DOHH2 (cell line): ENCODE measurements at regions not wholly inside any gene's neighbourhood (a gene's known extent, or its start where the extent isn't known, plus 50 kb on each side); places are given as distances from the start of the nearest gene placed in this dataset.

Experiments
- H3F3A ChIP-seq: fragments of 200-600 bp; sonication (generic), shearing (Covaris generic); 2 replicates; pipeline ENCODE4 v1.6.0; 2016; ENCODE audit warnings: antibody characterized with exemption, mild to moderate bottlenecking; ENCODE audit not compliant: control insufficient read depth, insufficient read depth
- H3K27ac ChIP-seq: fragments of 200-600 bp; sonication (generic); 2 replicates; pipeline ENCODE4 v1.5.1; 2014; ENCODE audit warnings: low read depth, mild to moderate bottlenecking, low read length, moderate library complexity
- H3K27me3 ChIP-seq: fragments of 200-600 bp; sonication (generic); 2 replicates; pipeline ENCODE4 v1.6.1; 2014; ENCODE audit warnings: mild to moderate bottlenecking, low read length, mixed read lengths; ENCODE audit not compliant: control insufficient read depth
- H3K36me3 ChIP-seq: fragments of 200-600 bp; sonication (generic); 2 replicates; pipeline ENCODE4 v1.6.1; 2014; ENCODE audit warnings: mild to moderate bottlenecking, low read length, moderate library complexity, mixed read lengths; ENCODE audit not compliant: control insufficient read depth
- H3K4me1 ChIP-seq: fragments of 200-600 bp; sonication (generic); 2 replicates; pipeline ENCODE4 v1.6.1; 2014; ENCODE audit warnings: mild to moderate bottlenecking, low read length, mixed read lengths; ENCODE audit not compliant: control insufficient read depth
- H3K4me2 ChIP-seq: fragments of 200-600 bp; sonication (generic); 2 replicates; pipeline ENCODE4 v1.6.0; 2014; ENCODE audit warnings: mild to moderate bottlenecking, low read length, moderate library complexity
- H3K4me3 ChIP-seq: fragments of 200-600 bp; sonication (generic); 2 replicates; pipeline ENCODE4 v1.5.1; 2014; ENCODE audit warnings: mild to moderate bottlenecking, low read length, mixed read lengths
- H3K79me2 ChIP-seq: fragments of 200-600 bp; sonication (generic); 2 replicates; pipeline ENCODE4 v1.6.1; 2014; ENCODE audit warnings: mild to moderate bottlenecking, low read length, mixed read lengths; ENCODE audit not compliant: control insufficient read depth
- H3K9me2 ChIP-seq: fragments of 200-600 bp; sonication (generic); replicated peaks from 2 replicates; pipeline ENCODE4 v1.6.1; 2014; ENCODE audit warnings: mild to moderate bottlenecking, low read length, mixed read lengths; ENCODE audit not compliant: control insufficient read depth
- H3K9me3 ChIP-seq: fragments of 200-600 bp; sonication (generic); 2 replicates; pipeline ENCODE4 v1.6.1; 2014; ENCODE audit warnings: antibody characterized with exemption, low read length, mixed read lengths; ENCODE audit not compliant: control insufficient read depth, insufficient read depth
- H4K20me1 ChIP-seq: fragments of 200-600 bp; sonication (generic); 2 replicates; pipeline ENCODE4 v1.6.0; 2014; ENCODE audit warnings: low read depth, mild to moderate bottlenecking, antibody characterized with exemption, low read length, moderate library complexity; ENCODE audit not compliant: control insufficient read depth, insufficient read depth
- EZH2phosphoT487 ChIP-seq: fragments of 200-600 bp; sonication (generic); IDR thresholded peaks from 2 replicates; pipeline ENCODE4 v1.6.1; 2017; ENCODE audit warnings: borderline replicate concordance, mild to moderate bottlenecking, antibody characterized with exemption, low read length, moderate library complexity, mixed read lengths
- TF ChIP-seq, protein P1 (sequence below): fragments of 200-600 bp; sonication (generic); IDR thresholded peaks from one replicate; pipeline ENCODE4 v1.5.1; 2014; ENCODE audit warnings: antibody characterized with exemption, mild to moderate bottlenecking, low read depth, low read length; ENCODE audit not compliant: poor library complexity, severe bottlenecking

DNA sequence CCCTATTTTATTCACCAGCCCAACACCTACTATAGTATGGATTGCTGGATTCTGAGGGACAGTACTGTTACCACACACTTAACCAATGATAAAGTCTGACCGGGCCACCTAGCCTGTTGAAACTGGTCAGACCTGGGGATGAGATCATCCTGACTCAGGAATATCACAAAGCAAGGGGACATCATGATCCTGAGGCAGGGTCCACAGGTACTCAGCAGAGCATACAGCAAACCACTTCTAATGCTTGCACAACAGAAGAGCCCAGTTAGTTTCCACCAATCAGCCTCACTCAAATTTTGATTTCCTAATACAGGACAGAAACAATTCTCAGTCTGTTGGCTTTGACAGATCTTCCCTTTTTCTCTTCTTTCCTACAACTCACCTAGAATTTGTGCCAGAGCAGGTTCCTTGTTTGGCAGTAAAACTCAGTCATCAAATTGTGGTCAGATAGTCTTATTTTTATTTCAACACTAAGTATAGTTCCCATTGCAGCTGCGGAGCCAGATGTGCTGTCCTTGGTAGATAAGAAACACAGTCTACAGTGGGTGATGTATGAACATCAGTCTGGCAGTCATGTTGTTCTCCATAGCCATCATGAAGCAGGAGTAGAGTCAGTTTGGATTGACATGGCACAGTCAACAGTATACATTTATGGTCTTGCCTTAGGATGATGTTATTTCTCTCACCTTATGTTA is 90.1 kb upstream of the PRR23C start:
- no peak overlapping the region for H3K4me2 ChIP-seq
- no peak overlapping the region for H3K4me3 ChIP-seq
- H3K27me3 ChIP-seq, result 0 out of 2 replicates have a peak, but pooled peaks cover 3% of the 10 kb centered on the region
- H3K4me1 ChIP-seq, result no peaks in the 10 kb centered on the region
- no peaks in the 10 kb centered on the region for H3F3A ChIP-seq
- TF ChIP-seq EZH2phosphoT487, result no peak
- TF ChIP-seq, protein P1, sequence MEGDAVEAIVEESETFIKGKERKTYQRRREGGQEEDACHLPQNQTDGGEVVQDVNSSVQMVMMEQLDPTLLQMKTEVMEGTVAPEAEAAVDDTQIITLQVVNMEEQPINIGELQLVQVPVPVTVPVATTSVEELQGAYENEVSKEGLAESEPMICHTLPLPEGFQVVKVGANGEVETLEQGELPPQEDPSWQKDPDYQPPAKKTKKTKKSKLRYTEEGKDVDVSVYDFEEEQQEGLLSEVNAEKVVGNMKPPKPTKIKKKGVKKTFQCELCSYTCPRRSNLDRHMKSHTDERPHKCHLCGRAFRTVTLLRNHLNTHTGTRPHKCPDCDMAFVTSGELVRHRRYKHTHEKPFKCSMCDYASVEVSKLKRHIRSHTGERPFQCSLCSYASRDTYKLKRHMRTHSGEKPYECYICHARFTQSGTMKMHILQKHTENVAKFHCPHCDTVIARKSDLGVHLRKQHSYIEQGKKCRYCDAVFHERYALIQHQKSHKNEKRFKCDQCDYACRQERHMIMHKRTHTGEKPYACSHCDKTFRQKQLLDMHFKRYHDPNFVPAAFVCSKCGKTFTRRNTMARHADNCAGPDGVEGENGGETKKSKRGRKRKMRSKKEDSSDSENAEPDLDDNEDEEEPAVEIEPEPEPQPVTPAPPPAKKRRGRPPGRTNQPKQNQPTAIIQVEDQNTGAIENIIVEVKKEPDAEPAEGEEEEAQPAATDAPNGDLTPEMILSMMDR, result no peak
- no peaks in the 10 kb centered on the region for H3K79me2 ChIP-seq
- H3K9me3 ChIP-seq, result no peaks in the 10 kb centered on the region
- H3K27ac ChIP-seq, result no peak overlapping the region
- H3K9me2 ChIP-seq, result no peaks in the 10 kb centered on the region
- no peaks in the 10 kb centered on the region for H4K20me1 ChIP-seq
- H3K36me3 ChIP-seq, result no peaks in the 10 kb centered on the region

DNA sequence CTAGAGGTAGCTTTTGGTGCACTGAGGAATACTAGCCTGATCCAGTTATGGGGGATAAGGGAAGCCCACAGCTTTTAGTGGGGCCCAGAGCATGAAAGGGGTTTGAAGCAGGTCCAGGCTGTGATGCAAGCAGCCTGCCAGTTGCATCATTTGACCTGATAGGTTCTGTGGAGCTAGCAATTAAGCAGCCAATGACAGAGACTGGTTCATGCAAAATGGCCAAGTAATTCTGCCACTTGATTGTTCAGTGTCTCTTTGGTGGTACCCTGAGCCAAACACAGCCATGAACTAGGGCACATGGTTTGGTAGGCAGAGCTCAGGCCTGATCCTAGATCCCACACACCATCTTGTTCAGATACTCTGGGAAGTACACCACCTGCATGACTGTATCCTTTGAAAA is 91.0 kb upstream of the PRR23C start:
- no peaks in the 10 kb centered on the region for H3K4me1 ChIP-seq
- H3K4me2 ChIP-seq, result no peak overlapping the region
- no peaks in the 10 kb centered on the region for H4K20me1 ChIP-seq
- no peaks in the 10 kb centered on the region for H3F3A ChIP-seq
- no peak overlapping the region for H3K27ac ChIP-seq
- TF ChIP-seq EZH2phosphoT487, result no peak
- TF ChIP-seq, protein P1, result no peak
- H3K36me3 ChIP-seq, result no peaks in the 10 kb centered on the region
- no peaks in the 10 kb centered on the region for H3K79me2 ChIP-seq
- no peaks in the 10 kb centered on the region for H3K9me2 ChIP-seq
- H3K27me3 ChIP-seq, result 0 out of 2 replicates have a peak, but pooled peaks cover 3% of the 10 kb centered on the region
- no peaks in the 10 kb centered on the region for H3K9me3 ChIP-seq
- no peak overlapping the region for H3K4me3 ChIP-seq

DNA sequence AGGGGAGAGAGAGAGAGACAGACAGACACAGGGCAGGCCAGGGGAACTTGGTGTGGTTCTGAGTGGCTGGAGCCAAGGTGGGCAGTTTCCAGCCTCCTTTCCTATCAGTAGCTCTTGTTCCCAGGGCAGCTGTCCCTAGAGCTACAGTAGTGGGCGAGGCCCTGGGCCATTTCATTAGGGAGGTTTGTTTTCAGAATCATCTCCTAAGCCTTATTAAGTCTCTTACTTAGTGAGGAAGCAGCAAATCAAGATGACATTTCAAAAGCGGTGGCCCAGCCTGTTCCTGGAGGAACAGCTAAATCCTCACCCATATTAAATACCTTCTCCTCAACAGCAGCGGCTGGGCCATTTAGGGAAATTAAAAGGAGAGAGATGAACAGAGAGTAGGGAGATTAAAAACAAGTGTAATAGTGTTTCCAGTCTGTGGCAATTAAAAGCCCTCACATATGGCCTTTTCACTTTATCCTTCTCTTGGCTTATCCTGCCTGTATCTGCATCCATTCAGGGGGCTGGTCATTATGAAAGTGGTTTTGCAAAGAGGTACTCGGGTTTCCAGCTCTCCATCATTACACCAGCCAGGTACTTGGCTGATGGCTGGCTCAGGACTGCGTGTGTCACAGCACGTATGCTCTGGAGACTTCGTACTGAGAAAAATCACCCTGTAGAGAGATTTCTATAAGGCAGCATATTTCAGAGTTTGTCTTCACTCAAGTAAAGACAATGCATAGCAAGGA is 91.9 kb upstream of the PRR23C start:
- Histone ChIP-seq H3K27me3 (0 out of 2 replicates have a peak, but pooled peaks cover 3% of the 10 kb centered on the region), H3K4me3 (no peak overlapping the region), H3K79me2 (no peaks in the 10 kb centered on the region)

More for the DNA sequence above, 91.9 kb upstream of the PRR23C start:
- Histone ChIP-seq H3F3A (no peaks in the 10 kb centered on the region), H3K9me2 (no peaks in the 10 kb centered on the region), H3K9me3 (no peaks in the 10 kb centered on the region), H3K27ac (no peak overlapping the region), H4K20me1 (no peaks in the 10 kb centered on the region), H3K4me1 (no peaks in the 10 kb centered on the region), H3K4me2 (no peak overlapping the region), H3K36me3 (no peaks in the 10 kb centered on the region)
- TF ChIP-seq, protein P1, result no peak
- TF ChIP-seq EZH2phosphoT487, result no peak
